Liver (tissue), 8 donors: ENCODE measurements at regions not wholly inside any gene's neighbourhood (a gene's known extent, or its start where the extent isn't known, plus 50 kb on each side); places are given as distances from the start of the nearest gene placed in this dataset.
A peak's percentile ranks its signal among the peaks of the same experiment; 100 is the strongest.

Experiments
- DNase-seq: peaks from one replicate; pipeline ENCODE4 v3.0.0-alpha.2; 2017; ENCODE audit warnings: low spot score
- H3K27ac ChIP-seq, 2 donors: one replicate each; pipeline ENCODE4 v1.7.0; 2013; ENCODE audit warnings: inconsistent platforms in 2 of 2, low read length in 2 of 2, control low read depth in 1 of 2, low read depth in 1 of 2, mild to moderate bottlenecking in 1 of 2
- H3K27me3 ChIP-seq, 4 donors: one replicate each; pipeline versions ENCODE4 v1.6.1 to v1.7.0; 2013; ENCODE audit warnings: low read length in 3 of 4, inconsistent platforms in 1 of 4, mild to moderate bottlenecking in 1 of 4, moderate library complexity in 1 of 4; ENCODE audit not compliant: control insufficient read depth in 4 of 4, insufficient read depth in 4 of 4
- H3K36me3 ChIP-seq, 4 donors: one replicate each; pipeline versions ENCODE4 v1.6.1 to v1.7.0; 2013; ENCODE audit warnings: low read length in 3 of 4, mild to moderate bottlenecking in 3 of 4, low read depth in 1 of 4, moderate library complexity in 1 of 4; ENCODE audit not compliant: control insufficient read depth in 4 of 4, insufficient read depth in 3 of 4
- H3K4me1 ChIP-seq, 4 donors: one replicate each; pipeline versions ENCODE4 v1.6.1 to v1.7.0; 2013; ENCODE audit warnings: low read length in 3 of 4, mild to moderate bottlenecking in 3 of 4, moderate library complexity in 1 of 4; ENCODE audit not compliant: control insufficient read depth in 4 of 4, insufficient read depth in 4 of 4
- H3K4me3 ChIP-seq, 3 donors: one replicate each; pipeline versions ENCODE4 v1.6.1 to v1.7.0; 2013; ENCODE audit warnings: low read length in 3 of 3, control low read depth in 1 of 3, low read depth in 1 of 3, mild to moderate bottlenecking in 1 of 3
- H3K9ac ChIP-seq, 2 donors: one replicate each; pipeline ENCODE4 v1.7.0; 2013; ENCODE audit warnings: low read length in 2 of 2, mild to moderate bottlenecking in 2 of 2, moderate library complexity in 2 of 2, control low read depth in 1 of 2, low read depth in 1 of 2
- H3K9me3 ChIP-seq, 4 donors: one replicate each; pipeline versions ENCODE4 v1.6.1 to v1.7.0; 2013; ENCODE audit warnings: low read length in 3 of 4; ENCODE audit not compliant: control insufficient read depth in 4 of 4
- FOXA1 ChIP-seq: IDR thresholded peaks from 2 replicates; pipeline ENCODE4 v1.6.1; 2016; ENCODE audit warnings: antibody characterized with exemption
- FOXA2 ChIP-seq: IDR thresholded peaks from 2 replicates; pipeline ENCODE4 v1.6.1; 2016; ENCODE audit warnings: antibody characterized with exemption
- GABPA ChIP-seq, 2 donors: IDR thresholded peaks in 1 of 2; conservative IDR thresholded peaks in 1 of 2; 2 replicates each; pipeline ENCODE4 v1.6.1; 2016; ENCODE audit warnings: antibody characterized with exemption in 2 of 2, mild to moderate bottlenecking in 1 of 2, moderate library complexity in 1 of 2
- HNF4A ChIP-seq, 2 donors: conservative IDR thresholded peaks; 2 replicates each; pipeline ENCODE4 v1.6.1; 2016; ENCODE audit warnings: antibody characterized with exemption in 2 of 2, mild to moderate bottlenecking in 2 of 2
- HNF4G ChIP-seq: IDR thresholded peaks from 2 replicates; pipeline ENCODE4 v1.6.1; 2016; ENCODE audit warnings: antibody characterized with exemption
- JUND ChIP-seq, 2 donors: IDR thresholded peaks; 2 replicates each; pipeline ENCODE4 v1.6.1; 2016; ENCODE audit warnings: antibody characterized with exemption in 2 of 2
- NR2F2 ChIP-seq: IDR thresholded peaks from 2 replicates; pipeline ENCODE4 v1.6.1; 2016; ENCODE audit warnings: antibody characterized with exemption
- RAD21 ChIP-seq, 2 donors: IDR thresholded peaks; 2 replicates each; pipeline ENCODE4 v1.6.1; 2016; ENCODE audit warnings: antibody characterized with exemption in 2 of 2, mild to moderate bottlenecking in 2 of 2
- SP1 ChIP-seq: IDR thresholded peaks from 2 replicates; pipeline ENCODE4 v1.6.1; 2018; ENCODE audit warnings: antibody characterized with exemption, mild to moderate bottlenecking
- TAF1 ChIP-seq: conservative IDR thresholded peaks from 2 replicates; pipeline ENCODE4 v1.6.1; 2016; ENCODE audit warnings: antibody characterized with exemption, mild to moderate bottlenecking
- YY1 ChIP-seq: IDR thresholded peaks from 2 replicates; pipeline ENCODE4 v1.6.1; 2016; ENCODE audit warnings: antibody characterized with exemption, mild to moderate bottlenecking
- WGBS: extraction: QIAGEN DNeasy Blood & Tissue Kit; methylation state at CpG from one replicate; pipeline ENCODE4 v1.1.7; 2013; 5-methylcytosine and 5-hydroxymethylcytosine counted together
- TF ChIP-seq, protein P1 (sequence below): IDR thresholded peaks from 2 replicates; pipeline ENCODE4 v1.6.1; 2016; ENCODE audit warnings: antibody characterized with exemption
- TF ChIP-seq, protein P2 (sequence below): IDR thresholded peaks from 2 replicates; pipeline ENCODE4 v1.6.1; 2016; ENCODE audit warnings: antibody characterized with exemption
- TF ChIP-seq, protein P3 (sequence below): IDR thresholded peaks from 2 replicates; pipeline ENCODE4 v1.6.1; 2016; ENCODE audit warnings: antibody characterized with exemption
- TF ChIP-seq, protein P4 (sequence below): fragments of 150-350 bp; IDR thresholded peaks from 2 replicates; pipeline ENCODE4 v1.5.1; 2017; ENCODE audit warnings: improper control_type of control experiment, low read depth, low read length; ENCODE audit not compliant: missing input control
- TF ChIP-seq, protein P5 (sequence below): IDR thresholded peaks from 2 replicates; pipeline ENCODE4 v1.6.1; 2016; ENCODE audit warnings: antibody characterized with exemption, mild to moderate bottlenecking
- donor health status: healthy.
- donor health status: healthy.
- donor health status: healthy.
- donor health status: healthy.
- donor health status: healthy.

DNA sequence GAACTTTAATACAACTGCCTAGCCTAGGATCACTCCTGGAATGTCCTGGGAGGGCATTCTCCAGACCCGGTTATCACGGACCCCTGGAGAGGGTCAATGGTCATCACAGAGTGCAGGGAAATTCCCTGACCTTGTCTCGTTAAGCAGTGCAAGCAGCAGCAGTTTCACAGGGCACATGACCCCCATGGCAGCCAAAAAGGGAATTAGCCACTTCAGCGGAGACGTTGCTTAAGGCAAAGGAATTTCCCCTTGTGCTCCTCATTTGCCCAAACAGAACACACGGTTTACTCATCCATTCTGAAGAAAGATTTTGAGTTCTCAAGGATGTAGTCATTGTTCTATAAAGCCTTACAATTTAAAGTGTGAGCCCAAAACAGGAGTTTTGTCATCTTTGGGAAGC, 260.3 kb downstream of the SNX13 start:
- 15% methylated on average over 6 of the region's 6 CpGs for WGBS
- Histone ChIP-seq H3K27ac (no peak overlapping the region), H3K9me3 (no peaks in the 10 kb centered on the region), H3K27me3 (peaks cover 0 to 2% (median 0%) of the 10 kb centered on the region in 4 donors), H3K9ac (no peak overlapping the region), H3K4me3 (no peak overlapping the region), H3K4me1 (peaks cover 0 to 4% (median 0%) of the 10 kb centered on the region in 4 donors), H3K36me3 (no peaks in the 10 kb centered on the region)
- no peak for DNase-seq
- TF ChIP-seq HNF4G = no peak
- TF ChIP-seq NR2F2 = peak; percentile 63
- no peak for TF ChIP-seq FOXA2
- no peak for TF ChIP-seq YY1
- no peak for TF ChIP-seq SP1
- TF ChIP-seq RAD21 (IDR thresholded peaks at IDR 0.05) = no peak

DNA sequence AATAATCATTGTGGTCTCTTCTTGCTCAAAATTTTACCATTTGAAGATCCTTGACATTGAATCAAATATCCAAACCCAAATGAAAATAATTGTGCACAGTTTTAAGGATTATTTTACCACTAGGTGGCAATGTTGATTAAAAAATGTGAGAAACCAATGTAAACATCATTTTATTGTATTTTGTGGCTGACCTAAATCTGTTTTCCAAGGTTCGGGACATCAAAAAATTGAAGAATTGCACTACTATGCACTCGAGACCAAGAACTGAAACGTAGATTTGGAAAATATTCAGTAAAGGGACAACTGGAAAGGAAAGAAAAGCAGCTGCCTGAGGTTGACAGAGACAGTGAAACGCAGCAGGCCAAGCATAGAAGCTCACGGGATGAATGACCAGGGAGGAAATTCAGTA, 259.3 kb downstream of the SNX13 start:
- H3K9ac ChIP-seq = no peak overlapping the region
- H3K27ac ChIP-seq = no peak overlapping the region
- TF ChIP-seq FOXA1 (peak; percentile 34), GABPA (IDR thresholded peaks at IDR 0.05 in 1 of 2, conservative IDR thresholded peaks at IDR 0.05 in 1 of 2) (no peak), NR2F2 (no peak), FOXA2 (no peak), RAD21 (IDR thresholded peaks at IDR 0.05) (peak; percentile 81 to 82), JUND (IDR thresholded peaks at IDR 0.05) (no peak), SP1 (no peak), TAF1 (no peak)
- TF ChIP-seq, protein P1, sequence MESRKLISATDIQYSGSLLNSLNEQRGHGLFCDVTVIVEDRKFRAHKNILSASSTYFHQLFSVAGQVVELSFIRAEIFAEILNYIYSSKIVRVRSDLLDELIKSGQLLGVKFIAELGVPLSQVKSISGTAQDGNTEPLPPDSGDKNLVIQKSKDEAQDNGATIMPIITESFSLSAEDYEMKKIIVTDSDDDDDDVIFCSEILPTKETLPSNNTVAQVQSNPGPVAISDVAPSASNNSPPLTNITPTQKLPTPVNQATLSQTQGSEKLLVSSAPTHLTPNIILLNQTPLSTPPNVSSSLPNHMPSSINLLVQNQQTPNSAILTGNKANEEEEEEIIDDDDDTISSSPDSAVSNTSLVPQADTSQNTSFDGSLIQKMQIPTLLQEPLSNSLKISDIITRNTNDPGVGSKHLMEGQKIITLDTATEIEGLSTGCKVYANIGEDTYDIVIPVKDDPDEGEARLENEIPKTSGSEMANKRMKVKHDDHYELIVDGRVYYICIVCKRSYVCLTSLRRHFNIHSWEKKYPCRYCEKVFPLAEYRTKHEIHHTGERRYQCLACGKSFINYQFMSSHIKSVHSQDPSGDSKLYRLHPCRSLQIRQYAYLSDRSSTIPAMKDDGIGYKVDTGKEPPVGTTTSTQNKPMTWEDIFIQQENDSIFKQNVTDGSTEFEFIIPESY = no peak
- TF ChIP-seq, protein P2, sequence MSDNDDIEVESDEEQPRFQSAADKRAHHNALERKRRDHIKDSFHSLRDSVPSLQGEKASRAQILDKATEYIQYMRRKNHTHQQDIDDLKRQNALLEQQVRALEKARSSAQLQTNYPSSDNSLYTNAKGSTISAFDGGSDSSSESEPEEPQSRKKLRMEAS = no peak
- TF ChIP-seq, protein P3, sequence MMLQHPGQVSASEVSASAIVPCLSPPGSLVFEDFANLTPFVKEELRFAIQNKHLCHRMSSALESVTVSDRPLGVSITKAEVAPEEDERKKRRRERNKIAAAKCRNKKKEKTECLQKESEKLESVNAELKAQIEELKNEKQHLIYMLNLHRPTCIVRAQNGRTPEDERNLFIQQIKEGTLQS = no peak
- TF ChIP-seq, protein P4, sequence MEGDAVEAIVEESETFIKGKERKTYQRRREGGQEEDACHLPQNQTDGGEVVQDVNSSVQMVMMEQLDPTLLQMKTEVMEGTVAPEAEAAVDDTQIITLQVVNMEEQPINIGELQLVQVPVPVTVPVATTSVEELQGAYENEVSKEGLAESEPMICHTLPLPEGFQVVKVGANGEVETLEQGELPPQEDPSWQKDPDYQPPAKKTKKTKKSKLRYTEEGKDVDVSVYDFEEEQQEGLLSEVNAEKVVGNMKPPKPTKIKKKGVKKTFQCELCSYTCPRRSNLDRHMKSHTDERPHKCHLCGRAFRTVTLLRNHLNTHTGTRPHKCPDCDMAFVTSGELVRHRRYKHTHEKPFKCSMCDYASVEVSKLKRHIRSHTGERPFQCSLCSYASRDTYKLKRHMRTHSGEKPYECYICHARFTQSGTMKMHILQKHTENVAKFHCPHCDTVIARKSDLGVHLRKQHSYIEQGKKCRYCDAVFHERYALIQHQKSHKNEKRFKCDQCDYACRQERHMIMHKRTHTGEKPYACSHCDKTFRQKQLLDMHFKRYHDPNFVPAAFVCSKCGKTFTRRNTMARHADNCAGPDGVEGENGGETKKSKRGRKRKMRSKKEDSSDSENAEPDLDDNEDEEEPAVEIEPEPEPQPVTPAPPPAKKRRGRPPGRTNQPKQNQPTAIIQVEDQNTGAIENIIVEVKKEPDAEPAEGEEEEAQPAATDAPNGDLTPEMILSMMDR = peak; percentile 46
- WGBS = 31% methylated on average over 5 of the region's 5 CpGs
- H3K4me1 ChIP-seq = peaks cover 0 to 4% (median 0%) of the 10 kb centered on the region in 4 donors
- H3K27me3 ChIP-seq = peaks cover 0 to 2% (median 0%) of the 10 kb centered on the region in 4 donors
- DNase-seq = no peak
- H3K9me3 ChIP-seq = no peaks in the 10 kb centered on the region
- no peaks in the 10 kb centered on the region for H3K36me3 ChIP-seq
- no peak overlapping the region for H3K4me3 ChIP-seq

DNA sequence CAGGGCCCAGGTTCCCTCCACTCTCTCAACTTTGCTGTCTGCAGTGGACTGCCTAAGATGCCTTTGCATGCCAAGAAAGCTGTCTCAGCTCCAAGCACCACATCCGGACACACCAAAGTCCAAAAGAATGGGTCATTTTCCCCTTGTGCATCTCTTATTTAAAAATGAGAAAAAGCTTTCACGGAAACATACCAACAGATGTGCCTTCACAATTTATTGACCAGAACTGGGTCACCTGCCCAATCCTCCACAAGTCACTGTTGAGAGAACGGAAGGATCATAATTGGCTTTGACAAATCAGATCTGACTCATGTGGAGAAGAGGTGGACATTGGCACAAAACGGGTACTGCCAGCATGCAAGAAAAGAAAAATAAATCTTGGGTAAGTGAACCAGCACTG, 258.3 kb downstream of the SNX13 start:
- Histone ChIP-seq H3K36me3 (no peaks in the 10 kb centered on the region), H3K27ac (no peak overlapping the region), H3K4me1 (peaks cover 0 to 4% (median 0%) of the 10 kb centered on the region in 4 donors), H3K27me3 (peaks cover 0 to 2% (median 0%) of the 10 kb centered on the region in 4 donors), H3K9ac (no peak overlapping the region), H3K4me3 (no peak overlapping the region), H3K9me3 (no peaks in the 10 kb centered on the region)
- WGBS = 80% methylated on average over 4 of the region's 4 CpGs
- TF ChIP-seq HNF4A (conservative IDR thresholded peaks at IDR 0.05) (no peak), FOXA1 (no peak), NR2F2 (no peak), FOXA2 (no peak)
- TF ChIP-seq, protein P5, sequence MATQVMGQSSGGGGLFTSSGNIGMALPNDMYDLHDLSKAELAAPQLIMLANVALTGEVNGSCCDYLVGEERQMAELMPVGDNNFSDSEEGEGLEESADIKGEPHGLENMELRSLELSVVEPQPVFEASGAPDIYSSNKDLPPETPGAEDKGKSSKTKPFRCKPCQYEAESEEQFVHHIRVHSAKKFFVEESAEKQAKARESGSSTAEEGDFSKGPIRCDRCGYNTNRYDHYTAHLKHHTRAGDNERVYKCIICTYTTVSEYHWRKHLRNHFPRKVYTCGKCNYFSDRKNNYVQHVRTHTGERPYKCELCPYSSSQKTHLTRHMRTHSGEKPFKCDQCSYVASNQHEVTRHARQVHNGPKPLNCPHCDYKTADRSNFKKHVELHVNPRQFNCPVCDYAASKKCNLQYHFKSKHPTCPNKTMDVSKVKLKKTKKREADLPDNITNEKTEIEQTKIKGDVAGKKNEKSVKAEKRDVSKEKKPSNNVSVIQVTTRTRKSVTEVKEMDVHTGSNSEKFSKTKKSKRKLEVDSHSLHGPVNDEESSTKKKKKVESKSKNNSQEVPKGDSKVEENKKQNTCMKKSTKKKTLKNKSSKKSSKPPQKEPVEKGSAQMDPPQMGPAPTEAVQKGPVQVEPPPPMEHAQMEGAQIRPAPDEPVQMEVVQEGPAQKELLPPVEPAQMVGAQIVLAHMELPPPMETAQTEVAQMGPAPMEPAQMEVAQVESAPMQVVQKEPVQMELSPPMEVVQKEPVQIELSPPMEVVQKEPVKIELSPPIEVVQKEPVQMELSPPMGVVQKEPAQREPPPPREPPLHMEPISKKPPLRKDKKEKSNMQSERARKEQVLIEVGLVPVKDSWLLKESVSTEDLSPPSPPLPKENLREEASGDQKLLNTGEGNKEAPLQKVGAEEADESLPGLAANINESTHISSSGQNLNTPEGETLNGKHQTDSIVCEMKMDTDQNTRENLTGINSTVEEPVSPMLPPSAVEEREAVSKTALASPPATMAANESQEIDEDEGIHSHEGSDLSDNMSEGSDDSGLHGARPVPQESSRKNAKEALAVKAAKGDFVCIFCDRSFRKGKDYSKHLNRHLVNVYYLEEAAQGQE = no peak
- no peak for DNase-seq
